Activated CD4-positive, alpha-beta T cell treated with anti-CD3 and anti-CD28 coated beads, Interleukin-10, Interleukin-2, amounts not matched to agents 100 ng/mL and 50 ng/mL, durations not matched to agents 16 hours and 8 hours (primary cell): ENCODE measurements at regions not wholly inside any gene's neighbourhood (a gene's known extent, or its start where the extent isn't known, plus 50 kb on each side); places are given as distances from the start of the nearest gene placed in this dataset.

Experiments
- DNase-seq: peaks from one replicate; pipeline ENCODE4 v3.0.0-alpha.2; 2020

DNA sequence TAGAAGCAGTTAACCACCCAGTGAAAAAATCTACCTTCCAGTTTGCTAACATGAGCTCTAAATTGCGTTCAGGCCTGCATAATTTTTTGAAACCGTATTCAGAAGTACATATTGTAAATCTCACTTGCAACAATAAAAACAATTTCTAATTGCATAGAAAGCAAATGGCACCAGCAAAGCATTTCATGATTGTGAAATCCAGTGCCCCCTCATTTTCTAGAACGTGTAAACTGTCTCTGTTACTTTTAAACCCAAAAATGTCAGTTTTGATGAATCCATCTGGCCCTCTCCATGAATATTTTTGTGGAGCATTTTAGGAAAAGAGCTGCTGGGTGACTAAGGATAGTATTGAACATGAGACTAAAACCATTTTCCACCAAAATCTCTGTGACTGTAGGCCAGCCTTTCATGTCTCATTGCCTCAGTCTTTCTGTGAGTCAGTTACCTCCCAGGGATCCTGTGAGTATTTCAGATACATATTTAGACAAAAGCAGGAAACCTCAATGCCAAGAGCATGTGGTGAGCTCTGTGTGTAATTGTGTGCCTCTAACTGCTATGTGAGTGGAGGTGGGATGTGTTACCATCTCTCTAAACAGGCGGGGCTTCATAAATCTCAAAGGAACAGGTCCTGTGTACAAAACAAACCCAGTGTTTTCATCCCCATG is 477.8 kb upstream of the DCC start:
- no peak for DNase-seq

DNA sequence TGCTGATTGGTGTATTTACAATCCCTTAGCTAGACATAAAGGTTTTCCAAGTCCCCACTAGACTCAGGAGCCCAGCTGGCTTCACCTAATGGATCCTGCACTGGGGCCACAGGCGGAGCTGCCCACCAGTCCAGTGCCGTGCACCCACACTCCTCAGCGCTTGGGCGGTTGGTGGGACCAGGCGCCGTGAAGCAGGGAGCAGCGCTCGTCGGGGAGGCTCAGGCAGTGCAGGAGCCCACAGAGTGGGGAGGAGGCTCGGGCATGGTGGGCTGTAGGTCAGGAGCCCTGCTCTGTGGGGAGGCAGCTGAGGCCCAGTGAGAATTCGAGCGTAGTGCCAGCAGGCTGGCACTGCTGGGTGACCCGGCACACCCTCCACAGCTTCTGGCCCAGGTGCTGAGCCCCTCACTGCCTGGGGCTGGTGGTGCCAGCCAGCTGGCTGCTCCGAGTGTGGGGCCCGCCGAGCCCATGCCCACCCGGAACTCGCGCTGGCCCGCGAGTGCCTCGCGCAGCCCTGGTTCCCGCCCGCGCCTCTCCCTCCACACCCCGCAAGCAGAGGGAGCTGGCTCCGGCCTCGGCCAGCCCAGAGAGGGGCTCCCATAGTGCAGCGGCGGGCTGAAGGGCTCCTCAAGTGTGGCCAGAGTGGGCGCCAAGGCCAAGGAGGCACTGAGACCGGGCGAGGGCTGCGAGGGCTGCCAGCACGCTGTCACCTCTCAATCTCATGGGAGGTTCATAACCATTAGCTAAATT is 475.6 kb upstream of the DCC start:
- no peak for DNase-seq

DNA sequence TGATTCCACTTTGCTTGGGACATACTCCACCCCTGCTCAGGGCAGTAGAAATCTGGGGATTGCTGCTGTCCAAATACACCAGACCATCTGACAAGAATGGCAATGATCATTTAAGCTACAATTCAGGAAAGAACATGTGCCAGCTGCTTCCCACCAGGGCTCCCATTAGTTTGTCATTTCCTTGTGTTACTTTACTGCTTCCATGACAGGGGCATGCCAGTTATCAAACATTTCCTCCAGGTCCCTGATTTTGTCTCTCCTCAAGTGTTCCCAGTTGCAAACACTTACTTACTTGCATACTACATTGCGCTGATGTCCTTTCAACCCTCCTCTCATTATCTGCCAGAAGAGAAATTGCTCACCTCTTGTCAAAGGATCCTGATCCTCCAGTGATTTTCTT is 474.5 kb upstream of the DCC start:
- no peak for DNase-seq

DNA sequence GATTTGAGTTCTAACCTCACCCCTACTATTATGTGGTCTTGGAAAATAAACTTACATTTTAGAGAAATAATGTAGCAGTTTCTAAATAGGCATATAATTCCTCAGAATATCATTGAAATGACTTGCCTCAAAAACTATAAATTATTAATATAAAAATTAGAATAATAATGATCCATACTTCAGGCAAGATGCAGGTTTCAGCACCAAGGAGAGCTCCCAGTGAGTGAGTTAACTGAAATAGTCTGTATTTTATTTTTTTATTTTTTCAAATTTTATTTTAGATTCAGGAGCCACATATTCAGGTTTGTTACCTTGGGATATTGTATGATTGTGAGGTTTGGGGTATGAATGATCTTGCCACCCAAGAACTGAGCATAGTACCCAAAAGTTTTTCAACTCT is 472.2 kb upstream of the DCC start:
- DNase-seq = no peak

DNA sequence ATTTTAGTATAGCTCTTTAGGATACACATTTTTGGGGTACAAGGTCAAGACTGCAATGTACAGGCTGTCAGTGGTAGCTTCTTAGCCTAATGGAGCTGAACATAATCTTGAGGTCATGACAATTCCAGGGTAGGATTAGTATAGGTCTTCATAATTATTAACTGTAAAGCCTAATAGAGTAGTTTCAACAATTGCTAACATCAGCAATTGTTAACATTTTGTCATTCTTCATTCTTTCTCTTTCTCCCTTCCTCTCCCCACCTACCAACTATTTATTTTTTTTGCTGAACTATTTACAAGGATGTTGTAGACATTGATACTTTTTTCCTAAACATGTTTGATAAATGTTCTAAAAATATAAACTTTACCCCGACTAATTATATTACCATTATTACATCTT is 461.3 kb upstream of the DCC start:
- DNase-seq = no peak

DNA sequence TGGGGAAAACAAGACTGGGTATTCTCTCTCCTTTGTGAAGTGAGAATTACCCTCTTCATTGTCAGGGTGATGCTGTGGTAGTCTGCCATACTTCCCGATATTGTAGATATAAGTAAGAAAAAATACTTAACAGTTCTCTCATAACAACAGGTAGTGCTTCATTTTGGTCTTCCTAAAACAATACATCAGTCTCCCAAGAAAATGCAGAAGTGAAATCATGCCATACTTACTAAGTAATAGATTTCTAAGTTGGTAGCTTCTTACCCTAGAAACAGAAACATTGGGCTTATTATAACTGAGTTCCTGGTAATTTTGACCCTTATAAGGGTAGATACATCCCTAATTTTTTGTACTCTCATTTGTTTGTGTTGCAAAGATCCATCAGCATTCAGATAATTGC is 460.7 kb upstream of the DCC start:
- no peak for DNase-seq

DNA sequence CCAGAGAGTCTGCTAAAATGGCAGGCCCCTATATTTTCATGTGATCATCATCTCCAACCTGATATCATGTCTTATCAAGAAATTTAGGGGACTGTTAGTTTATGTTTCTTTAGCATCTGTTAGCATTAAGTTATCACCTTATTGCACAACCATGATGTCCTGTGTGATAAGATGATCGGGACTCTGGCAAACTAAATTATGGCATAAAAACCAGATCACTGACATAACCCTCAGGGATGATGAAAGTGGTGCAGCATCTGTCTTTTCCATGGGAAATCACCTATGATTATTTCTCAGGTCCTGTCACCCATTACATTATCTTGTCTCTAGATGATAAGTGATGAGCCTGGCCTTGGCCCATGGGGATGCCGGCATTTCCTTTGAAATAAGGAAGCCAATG is 458.6 kb upstream of the DCC start:
- no peak for DNase-seq

DNA sequence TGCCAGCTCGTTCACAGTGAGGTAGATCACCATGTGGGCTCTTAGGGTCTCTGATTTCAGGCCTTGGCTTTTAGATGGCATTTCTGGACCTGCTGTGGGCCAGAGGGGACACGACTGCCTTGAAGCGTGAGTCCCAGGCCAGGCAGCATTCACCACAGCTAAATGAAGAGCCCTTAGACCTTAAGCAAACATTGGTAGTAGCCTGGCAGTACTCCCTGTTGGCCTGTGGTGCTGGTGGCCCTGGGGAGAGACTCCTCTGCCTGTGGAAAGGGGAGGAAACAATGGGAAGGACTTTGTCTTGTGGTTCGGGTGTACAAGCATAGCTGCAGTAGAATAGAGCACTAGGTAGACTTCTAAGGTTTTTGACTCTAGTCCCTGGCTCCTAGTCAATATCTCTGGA is 456.0 kb upstream of the DCC start:
- DNase-seq = no peak

DNA sequence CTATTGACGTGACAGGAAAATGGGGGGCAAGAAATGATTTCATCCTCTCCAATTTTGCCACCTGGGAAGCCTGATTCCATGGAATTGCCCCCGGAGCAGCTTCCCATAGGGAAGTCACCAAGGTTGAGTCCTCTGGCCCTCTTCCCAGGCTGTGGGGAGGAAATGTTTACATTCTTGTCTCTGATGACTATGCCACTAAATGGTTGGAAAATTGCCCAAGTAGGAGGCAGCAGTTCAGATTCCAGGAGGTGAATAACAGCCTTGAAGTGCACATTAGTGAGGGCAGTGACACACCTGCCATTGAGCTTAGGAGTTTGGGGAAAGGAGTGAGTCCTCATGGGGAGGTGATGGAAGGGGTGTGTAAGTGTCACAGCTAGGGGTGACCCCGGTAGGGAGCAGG is 449.2 kb upstream of the DCC start:
- no peak for DNase-seq

DNA sequence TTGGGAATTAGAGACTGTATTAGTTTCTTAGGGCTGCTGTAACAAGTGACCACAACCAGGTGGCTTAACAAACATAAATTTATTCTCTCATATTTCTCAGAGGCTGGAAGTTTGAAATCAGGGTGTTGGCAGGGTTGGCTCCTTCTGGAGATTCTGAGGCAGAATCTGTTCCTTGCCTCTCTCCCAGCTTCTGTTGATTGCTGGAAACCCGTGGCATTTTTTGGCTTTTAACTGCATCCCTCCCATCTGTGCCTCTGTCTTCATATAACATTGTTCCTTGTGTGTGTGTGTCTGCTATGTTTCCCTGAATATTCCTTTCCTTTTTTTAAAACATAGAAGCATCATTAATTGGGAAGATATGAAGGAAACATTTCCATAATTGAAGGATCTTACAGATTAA is 448.1 kb upstream of the DCC start:
- DNase-seq = no peak

DNA sequence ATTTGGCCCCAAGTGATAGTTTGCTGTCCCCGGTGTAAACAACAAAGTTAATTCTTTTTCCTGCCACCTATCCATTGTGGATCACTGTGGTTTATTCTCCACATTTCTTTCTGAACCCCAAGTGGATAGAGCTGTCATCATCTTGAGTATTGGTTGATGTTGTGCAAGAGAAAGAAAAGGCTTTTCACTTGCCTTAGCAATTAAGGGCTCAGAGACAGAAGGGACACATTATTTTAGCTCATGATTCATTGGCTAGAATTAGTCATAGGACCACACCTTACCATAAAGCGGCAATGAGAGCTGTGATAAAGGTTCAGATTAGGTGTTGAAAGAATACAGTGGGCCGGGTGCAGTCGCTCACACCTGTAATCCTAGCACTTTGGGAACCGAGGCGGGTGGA is 442.1 kb upstream of the DCC start:
- DNase-seq = no peak

DNA sequence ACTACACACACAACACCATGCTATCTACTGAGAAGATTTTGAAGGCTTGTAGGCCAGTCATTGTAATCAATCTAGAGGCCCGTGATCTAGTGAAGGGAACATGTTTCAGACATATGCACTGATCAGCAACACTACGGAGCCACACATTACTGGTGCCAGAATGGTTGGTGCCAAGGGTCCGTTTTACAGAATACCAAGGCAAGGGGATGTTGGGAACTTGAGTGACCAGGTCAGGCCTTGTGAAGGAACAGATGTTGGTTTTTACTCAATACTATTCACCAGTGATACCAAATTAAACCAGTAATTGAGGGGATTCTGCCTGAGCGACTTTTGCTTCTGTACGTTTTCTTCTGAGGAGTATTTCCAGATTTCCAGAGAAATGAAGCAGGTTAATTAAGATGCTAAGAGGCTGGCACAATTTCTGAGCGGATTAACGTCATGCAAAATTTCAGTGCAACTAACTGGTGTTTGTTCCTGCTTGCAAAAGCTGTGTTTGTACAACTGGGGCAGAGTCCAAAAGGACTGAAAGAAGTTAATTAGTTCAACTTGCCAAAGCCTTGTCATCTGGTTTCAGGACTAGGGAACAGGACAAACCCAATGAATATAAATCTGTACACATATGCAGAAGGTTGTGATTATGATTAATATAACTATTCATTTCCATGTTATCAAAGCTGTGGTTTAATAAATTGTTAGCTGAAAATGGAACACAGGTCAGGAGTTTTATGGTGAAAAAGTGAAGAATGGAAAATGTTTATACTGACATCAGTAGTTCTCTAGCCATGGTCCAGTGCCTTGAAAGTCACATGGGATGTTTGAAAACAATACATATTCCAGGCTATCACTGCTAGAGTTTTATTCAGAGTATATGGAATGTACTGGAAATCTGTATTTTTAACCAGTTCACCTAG is 432.1 kb upstream of the DCC start:
- no peak for DNase-seq

DNA sequence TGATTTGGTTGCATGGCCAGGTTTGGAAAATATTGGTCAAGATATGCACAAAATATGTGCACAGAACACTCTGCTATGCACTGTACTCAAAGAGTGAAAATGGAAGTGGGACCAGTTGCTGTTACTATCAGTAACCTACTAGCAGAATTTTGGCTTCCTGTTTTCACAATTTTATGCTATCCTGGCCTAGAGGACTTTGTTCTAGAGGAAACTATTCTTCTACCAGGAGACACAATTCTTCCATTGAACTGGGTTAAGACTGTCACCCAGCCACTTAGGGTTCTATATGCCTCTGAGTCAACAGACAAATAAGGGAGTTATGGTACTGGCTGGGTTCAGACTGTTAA is 431.4 kb upstream of the DCC start:
- DNase-seq = no peak

DNA sequence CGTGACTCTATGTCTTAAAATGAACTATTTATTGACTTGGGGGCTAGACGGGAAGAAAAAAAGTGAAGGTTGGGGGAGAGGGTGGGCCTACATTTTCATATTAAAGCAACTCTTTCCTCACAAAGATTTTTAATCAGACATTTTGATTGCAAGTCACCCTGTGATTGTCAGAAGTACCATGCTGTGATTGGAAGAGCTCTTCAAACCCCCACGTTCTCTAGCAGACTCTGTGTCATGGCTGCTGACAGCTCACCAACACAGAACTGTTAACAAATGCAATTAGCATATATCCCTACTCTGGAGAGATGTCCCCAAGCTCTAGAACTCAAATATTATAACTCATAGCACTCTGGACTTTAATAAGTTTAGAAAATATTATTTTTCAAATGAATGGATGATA is 428.4 kb upstream of the DCC start:
- DNase-seq = no peak

DNA sequence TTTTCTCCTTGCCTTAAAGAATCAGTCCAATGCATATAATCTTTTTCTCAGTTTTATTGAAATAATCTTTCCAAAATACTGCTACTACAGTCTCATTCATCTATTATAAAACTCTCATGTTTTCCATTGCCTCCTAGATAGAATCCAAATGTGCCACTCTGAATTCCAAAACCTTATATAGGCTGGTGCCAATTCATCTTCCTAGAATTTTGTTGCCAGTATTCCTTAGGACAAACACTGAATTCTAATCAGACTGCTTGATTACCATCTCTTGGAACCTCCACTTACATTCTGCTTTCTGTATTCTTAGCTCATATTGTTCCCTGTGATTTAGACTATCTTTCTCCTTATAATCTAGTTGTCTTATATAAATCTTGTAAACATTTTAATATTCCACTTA is 427.6 kb upstream of the DCC start:
- DNase-seq = no peak

DNA sequence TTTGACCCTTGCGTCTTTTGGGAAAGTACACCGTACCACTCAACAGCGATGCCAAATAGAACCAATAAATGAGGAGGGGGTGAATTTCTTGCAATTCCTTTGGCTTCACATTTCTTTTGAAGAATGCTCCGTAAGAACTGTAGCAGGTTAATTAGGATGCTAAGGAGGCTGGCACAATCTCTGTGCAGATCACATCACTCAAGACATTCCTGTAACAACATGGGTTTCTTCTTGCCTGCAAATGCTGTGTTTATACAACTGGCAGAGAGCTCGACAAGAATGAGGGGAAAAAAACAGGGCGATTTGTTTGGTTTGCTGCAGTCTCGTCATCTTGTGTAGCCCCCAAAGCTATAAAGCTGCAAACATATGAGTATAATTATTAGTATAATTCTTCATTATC is 424.8 kb upstream of the DCC start:
- DNase-seq = no peak

DNA sequence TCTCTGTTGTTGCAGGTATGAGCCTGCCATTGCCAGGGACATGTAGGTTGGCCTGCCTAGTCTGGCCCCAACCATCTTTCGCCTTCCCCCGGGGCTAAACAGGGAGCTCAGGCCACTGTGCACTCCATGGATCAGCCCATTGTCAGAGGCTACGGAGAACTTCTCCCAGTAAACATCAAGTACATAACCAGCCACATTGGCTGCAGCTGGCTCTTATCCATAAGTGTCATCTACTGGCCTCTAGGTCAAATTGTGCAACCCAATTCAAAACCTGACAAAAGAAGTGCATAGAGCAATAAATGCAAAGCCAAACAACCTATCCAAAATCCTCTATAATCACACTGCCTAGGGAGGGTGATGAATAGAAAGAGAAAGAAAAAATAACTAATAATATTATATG is 418.1 kb upstream of the DCC start:
- DNase-seq = no peak

DNA sequence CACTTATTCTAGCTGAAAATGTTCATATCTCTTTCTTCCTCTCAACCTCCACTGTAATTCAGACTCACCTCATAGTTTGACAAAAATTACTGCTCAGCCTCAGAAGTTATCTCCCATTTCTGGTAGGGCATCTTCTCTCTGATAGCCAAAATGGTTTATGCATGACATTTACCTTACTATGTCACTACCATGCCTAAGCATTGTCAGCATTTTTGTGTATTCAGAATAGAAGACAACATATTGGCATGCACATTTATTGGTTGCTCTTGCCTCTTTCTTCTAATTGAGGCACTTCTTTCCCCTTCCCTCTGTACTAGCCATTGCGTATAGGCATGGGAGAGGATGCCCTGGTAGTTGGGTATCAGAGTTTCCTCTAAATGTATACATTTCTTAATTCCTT is 406.1 kb upstream of the DCC start:
- no peak for DNase-seq

DNA sequence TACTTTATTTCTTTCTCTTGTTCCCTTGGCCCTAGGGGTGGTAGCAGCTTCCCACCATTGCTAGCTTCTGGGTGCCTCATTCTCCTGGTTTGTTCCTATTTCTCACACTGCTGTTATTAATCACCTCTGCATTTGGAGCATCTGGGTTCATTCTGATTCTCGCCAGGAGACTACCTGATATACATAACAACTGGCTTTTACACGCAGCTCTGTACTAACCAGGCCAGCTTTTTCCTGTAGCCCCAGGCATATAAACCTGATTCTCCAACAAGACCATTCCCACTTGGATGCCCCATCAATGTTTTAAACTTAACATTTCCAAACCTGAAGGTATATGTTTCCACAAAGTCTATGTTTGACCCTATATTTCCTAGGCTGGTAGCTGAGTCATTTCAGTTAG is 403.9 kb upstream of the DCC start:
- no peak for DNase-seq

DNA sequence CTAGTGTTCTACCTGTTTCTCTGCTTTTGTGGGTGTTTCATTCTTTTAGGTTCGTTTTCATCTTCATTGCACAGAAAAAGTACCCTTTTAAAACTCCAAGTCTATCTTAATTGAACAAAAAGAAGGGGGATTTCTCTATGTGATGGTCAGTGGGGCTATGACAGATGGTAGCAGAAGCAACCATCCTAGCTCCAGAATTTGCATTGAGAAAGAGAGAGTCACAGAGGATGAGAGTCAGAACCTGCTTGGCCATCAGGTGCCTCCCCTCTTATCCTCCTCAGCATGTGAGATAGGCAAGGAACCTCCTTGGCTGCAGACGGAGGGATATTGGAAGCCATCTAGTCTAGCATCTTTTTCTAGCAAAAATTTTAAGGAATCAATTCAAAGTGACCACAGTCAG is 398.0 kb upstream of the DCC start:
- no peak for DNase-seq

DNA sequence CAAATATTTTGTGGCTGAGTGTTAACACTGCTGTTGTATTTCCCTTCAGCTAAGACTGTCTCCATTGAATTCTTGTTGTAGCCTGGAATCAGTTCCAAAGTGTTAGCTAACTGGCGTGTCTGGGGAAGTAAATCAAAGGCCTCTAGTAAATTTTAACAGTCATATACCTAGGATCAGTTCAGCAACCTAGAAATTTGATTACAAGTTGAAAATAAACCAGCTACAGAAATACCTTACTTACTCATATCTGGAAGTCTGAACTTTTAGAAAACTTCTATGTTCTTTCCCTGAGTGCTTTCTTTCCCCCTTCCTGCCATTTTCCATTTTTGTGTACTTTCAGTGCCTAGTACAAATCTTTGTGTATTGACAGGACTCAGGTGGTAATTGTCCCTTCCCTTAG is 396.7 kb upstream of the DCC start:
- DNase-seq = no peak

DNA sequence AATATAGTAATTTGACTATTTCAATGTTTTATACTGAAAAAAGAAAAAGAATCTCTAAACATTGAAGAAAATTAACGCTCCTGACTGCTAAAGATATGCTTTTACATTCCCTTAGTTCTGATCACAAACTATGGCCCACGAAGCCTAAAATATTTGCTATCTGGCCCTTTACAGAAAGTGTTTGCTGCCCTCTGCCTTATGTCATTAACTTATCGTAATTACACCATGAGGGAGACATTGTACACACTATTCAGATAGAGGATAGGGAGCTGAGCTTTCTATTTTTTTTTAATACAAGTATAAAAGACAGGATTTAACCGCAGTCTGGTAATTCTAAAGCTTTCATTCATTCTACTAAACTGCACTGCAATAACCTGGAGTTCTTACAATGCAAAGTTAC is 393.1 kb upstream of the DCC start:
- DNase-seq = no peak

DNA sequence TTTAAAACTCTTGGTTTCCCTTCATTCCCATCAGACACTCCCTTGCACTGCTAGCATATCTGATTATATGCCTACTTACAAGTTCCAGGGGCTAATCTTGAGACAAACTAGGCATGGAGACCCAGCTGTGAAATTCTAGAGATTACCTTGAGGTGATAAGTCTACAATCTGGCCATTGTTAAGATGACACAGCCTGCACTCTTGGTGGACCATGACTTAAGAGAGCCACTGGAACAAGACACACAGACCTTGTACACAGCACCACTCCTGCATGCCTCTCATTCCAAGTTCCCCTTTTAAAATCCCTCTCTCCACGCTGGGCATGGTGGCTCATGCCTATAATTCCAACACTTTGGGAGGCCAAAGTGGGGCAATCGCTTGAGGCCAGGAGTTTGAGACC is 387.2 kb upstream of the DCC start:
- no peak for DNase-seq

DNA sequence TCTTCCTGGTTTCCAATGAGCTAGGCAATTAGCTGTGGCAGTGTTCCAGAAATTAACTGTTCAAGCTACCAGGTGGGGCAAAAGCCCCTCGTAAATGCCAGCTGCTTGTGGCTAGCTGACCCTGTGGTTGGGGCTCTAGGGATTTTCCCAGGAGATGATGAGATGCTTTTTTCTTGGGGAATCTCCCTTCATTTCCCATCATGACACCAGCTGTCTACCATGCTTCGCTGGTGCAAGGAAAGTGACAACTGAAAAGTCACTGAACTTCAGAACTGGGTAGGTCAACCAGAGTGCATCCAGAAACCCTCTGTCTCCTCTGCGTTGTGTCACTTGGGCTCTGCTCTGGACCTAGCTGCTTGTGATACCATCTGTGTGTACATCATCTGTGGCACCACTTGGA is 386.5 kb upstream of the DCC start:
- no peak for DNase-seq
